ENCODE measurements at regions not wholly inside any gene's neighbourhood (a gene's known extent, or its start where the extent isn't known, plus 50 kb on each side); places are given as distances from the start of the nearest gene placed in this dataset.

- Histone ChIP-seq H3K36me3 (ENCODE audit: control insufficient read depth in 1 of 2, insufficient read depth in 2 of 2, low read length in 2 of 2) (no peaks in the 10 kb centered on the region), H3K79me2 (ENCODE audit: insufficient read depth, low read length) (no peaks in the 10 kb centered on the region), H3K27me3 (ENCODE audit: insufficient read depth, low read length) (no peaks in the 10 kb centered on the region), H3K9ac (ENCODE audit: low read length) (no peak overlapping the region), H3K9me2 (ENCODE audit: insufficient read depth) (no peaks in the 10 kb centered on the region), H3K4me2 (ENCODE audit: low read length) (no peak overlapping the region), H3K27ac (ENCODE audit: low read depth, low read length) (no peak overlapping the region), H3K4me3 (replicated peaks in 1 of 2; ENCODE audit: low read depth in 1 of 2, low read length in 2 of 2) (no peak overlapping the region), H3K4me1 (ENCODE audit: control insufficient read depth in 1 of 2, insufficient read depth in 2 of 2, low read length in 2 of 2) (no peaks in the 10 kb centered on the region), H4K20me1 (ENCODE audit: insufficient read depth) (no peaks in the 10 kb centered on the region), H3K9me3 (ENCODE audit: control insufficient read depth in 1 of 2, insufficient read depth in 1 of 2, low read depth in 1 of 2, low read length in 2 of 2) (no peaks in the 10 kb centered on the region), H2AFZ (ENCODE audit: low read depth, low read length, poor library complexity, severe bottlenecking) (no peak overlapping the region)
- RAD21 ChIA-PET (ENCODE audit: low non-redundant PET in 1 of 2, low total read pairs in 2 of 2, uncharacterized antibody in 2 of 2, unreplicated experiment in 2 of 2): no interaction called here
- BruUV-seq (replicated peaks): no TSS peak
- TF ChIP-seq RAD21 (IDR thresholded peaks at IDR 0.05; ENCODE audit: low read depth) (no peak), ELF1 (IDR thresholded peaks at IDR 0.05; ENCODE audit: borderline replicate concordance, low read depth) (no peak), EZH2phosphoT487 (IDR thresholded peaks at IDR 0.05; ENCODE audit: borderline replicate concordance) (no peak), ZBTB33 (IDR thresholded peaks at IDR 0.05; ENCODE audit: extremely low read depth, insufficient replicate concordance, low read length) (no peak), EGR1 (IDR thresholded peaks at IDR 0.05; ENCODE audit: low read depth) (no peak), FOSL1 (IDR thresholded peaks at IDR 0.05; ENCODE audit: low read depth) (no peak), TCF7L2 (IDR thresholded peaks at IDR 0.05; ENCODE audit: borderline replicate concordance, extremely low read depth, insufficient read depth, insufficient read length) (no peak), ATF3 (IDR thresholded peaks at IDR 0.05) (no peak), POLR2AphosphoS5 (IDR thresholded peaks at IDR 0.05; ENCODE audit: low read depth, low read length) (no peak), CBX3 (IDR thresholded peaks at IDR 0.05; ENCODE audit: low read depth) (no peak), CEBPB (IDR thresholded peaks at IDR 0.05; ENCODE audit: low read depth) (no peak), JUND (IDR thresholded peaks at IDR 0.05) (no peak), POLR2A (IDR thresholded peaks at IDR 0.05; ENCODE audit: borderline replicate concordance, extremely low read depth, insufficient read depth, insufficient read length) (no peak), SRF (IDR thresholded peaks at IDR 0.05; ENCODE audit: low read depth) (no peak), ZFX (IDR thresholded peaks at IDR 0.05) (no peak), REST (IDR thresholded peaks at IDR 0.05; ENCODE audit: low read depth) (no peak)
- POLR2A ChIA-PET: no interaction called here
- CTCF ChIA-PET: no interaction called here
- DNase-seq (ENCODE audit: low read depth, low spot score) (no peak), ATAC-seq (no peak)
- intact Hi-C loops (cut with micrococcal nuclease): no loop called here
Measured at GRCh38 chr4:180116840-180117239, 2126.4 kb upstream of the TENM3 start.

All from HCT116 (cell line).